ENCODE measurements at regions not wholly inside any gene's neighbourhood (a gene's known extent, or its start where the extent isn't known, plus 50 kb on each side); places are given as distances from the start of the nearest gene placed in this dataset.

GRCh38 chr1:187654635-187655034, 825.9 kb downstream of the PLA2G4A start:
- TF ChIP-seq CTCF (IDR thresholded peaks at IDR 0.05; ENCODE audit: low read length) (no peak), EZH2phosphoT487 (IDR thresholded peaks at IDR 0.05; ENCODE audit: low read length) (no peak), EZH2 (optimal IDR thresholded peaks at IDR 0.05; ENCODE audit: low read depth, low read length) (no peak)

Data from MM.1S (cell line).